Endodermal cell (in vitro differentiated cells): ENCODE measurements at regions not wholly inside any gene's neighbourhood (a gene's known extent, or its start where the extent isn't known, plus 50 kb on each side); places are given as distances from the start of the nearest gene placed in this dataset.

Source experiments
- DNase-seq: peaks from one replicate; pipeline ENCODE4 v3.0.0-alpha.2; 2017
- H3K27ac ChIP-seq: 2 replicates; pipeline ENCODE4 v1.5.1; 2013; ENCODE audit warnings: mild to moderate bottlenecking, low read depth, low read length, moderate library complexity
- H3K27me3 ChIP-seq: 2 replicates; pipeline ENCODE4 v1.6.1; 2013; ENCODE audit warnings: mild to moderate bottlenecking, low read length, moderate library complexity; ENCODE audit not compliant: insufficient read depth, control insufficient read depth, poor library complexity, severe bottlenecking
- H3K36me3 ChIP-seq: 2 replicates; pipeline ENCODE4 v1.7.0; 2013; ENCODE audit warnings: mild to moderate bottlenecking, low read length, moderate library complexity; ENCODE audit not compliant: control insufficient read depth, insufficient read depth
- H3K4me1 ChIP-seq: one replicate; pipeline ENCODE4 v1.7.0; 2013; ENCODE audit warnings: low read length; ENCODE audit not compliant: control insufficient read depth, insufficient read depth
- H3K4me3 ChIP-seq: 2 replicates; pipeline ENCODE4 v1.5.1; 2013; ENCODE audit warnings: mild to moderate bottlenecking, low read length, moderate library complexity
- H3K9ac ChIP-seq: 2 replicates; pipeline ENCODE4 v1.6.1; 2013; ENCODE audit warnings: mild to moderate bottlenecking, low read length, moderate library complexity; ENCODE audit not compliant: poor library complexity, severe bottlenecking; ENCODE audit errors: extremely low read depth
- H3K9me3 ChIP-seq: 2 replicates; pipeline ENCODE4 v1.6.1; 2013; ENCODE audit warnings: mild to moderate bottlenecking, low read length, moderate library complexity; ENCODE audit not compliant: control insufficient read depth
- H3K27ac Mint-ChIP-seq: 2 replicates; pipeline ENCODE4 v1.8.0; 2020; ENCODE audit warnings: mixed read lengths
- H3K27me3 Mint-ChIP-seq: 2 replicates; pipeline ENCODE4 v1.8.0; 2021; ENCODE audit warnings: mild to moderate bottlenecking, mixed read lengths; ENCODE audit not compliant: insufficient read depth
- H3K36me3 Mint-ChIP-seq: 2 replicates; pipeline ENCODE4 v1.8.0; 2020; ENCODE audit warnings: low read depth, mixed read lengths
- H3K4me1 Mint-ChIP-seq: 2 replicates; pipeline ENCODE4 v1.8.0; 2020; ENCODE audit warnings: mixed read lengths
- H3K4me3 Mint-ChIP-seq: 2 replicates; pipeline ENCODE4 v1.8.0; 2020; ENCODE audit warnings: mild to moderate bottlenecking, moderate library complexity, mixed read lengths
- H3K9me3 Mint-ChIP-seq: 2 replicates; pipeline ENCODE4 v1.8.0; 2020; ENCODE audit warnings: mild to moderate bottlenecking, mixed read lengths
- WGBS, 2 experiments: methylation state at CpG; one replicate each; pipeline versions ENCODE4 v1.1.5 to v1.1.7; 2013; ENCODE audit warnings: missing lambda C conversion rate in 2 of 2, mixed read lengths in 1 of 2; ENCODE audit not compliant: insufficient coverage in 1 of 2, insufficient read length in 1 of 2; 5-methylcytosine and 5-hydroxymethylcytosine counted together
- TF ChIP-seq, protein P1 (sequence below): fragments of 200-600 bp; sonication (generic); conservative IDR thresholded peaks from 2 replicates; pipeline ENCODE4 v1.5.0; 2021; ENCODE audit warnings: antibody characterized with exemption, mild to moderate bottlenecking

DNA sequence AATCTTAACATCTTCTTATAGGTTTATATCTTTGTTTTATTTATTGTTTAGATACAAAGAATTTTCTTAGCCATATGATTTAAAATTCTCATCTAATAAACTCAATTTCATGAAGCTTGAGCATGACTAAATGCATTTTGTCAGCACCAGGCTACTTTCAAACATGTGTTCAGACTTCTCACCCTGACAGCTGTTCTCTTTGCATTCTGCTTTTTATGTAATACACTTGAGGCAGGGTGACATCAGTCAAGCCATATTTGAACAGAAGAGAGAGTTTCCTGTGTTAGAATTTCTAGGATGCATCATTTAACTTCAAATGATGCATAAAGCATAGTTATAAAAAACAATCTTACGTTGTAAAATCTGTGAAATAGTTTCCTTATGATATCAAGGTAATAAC, 1295.1 kb upstream of the PCDH20 start:
- Mint-ChIP-seq H3K27me3 (no peaks in the 10 kb centered on the region), H3K9me3 (peaks cover 7% of the 10 kb centered on the region), H3K4me1 (no peaks in the 10 kb centered on the region), H3K27ac (no peak overlapping the region), H3K36me3 (no peaks in the 10 kb centered on the region), H3K4me3 (no peak overlapping the region)
- H3K27me3 ChIP-seq: no peaks in the 10 kb centered on the region
- TF ChIP-seq, protein P1, sequence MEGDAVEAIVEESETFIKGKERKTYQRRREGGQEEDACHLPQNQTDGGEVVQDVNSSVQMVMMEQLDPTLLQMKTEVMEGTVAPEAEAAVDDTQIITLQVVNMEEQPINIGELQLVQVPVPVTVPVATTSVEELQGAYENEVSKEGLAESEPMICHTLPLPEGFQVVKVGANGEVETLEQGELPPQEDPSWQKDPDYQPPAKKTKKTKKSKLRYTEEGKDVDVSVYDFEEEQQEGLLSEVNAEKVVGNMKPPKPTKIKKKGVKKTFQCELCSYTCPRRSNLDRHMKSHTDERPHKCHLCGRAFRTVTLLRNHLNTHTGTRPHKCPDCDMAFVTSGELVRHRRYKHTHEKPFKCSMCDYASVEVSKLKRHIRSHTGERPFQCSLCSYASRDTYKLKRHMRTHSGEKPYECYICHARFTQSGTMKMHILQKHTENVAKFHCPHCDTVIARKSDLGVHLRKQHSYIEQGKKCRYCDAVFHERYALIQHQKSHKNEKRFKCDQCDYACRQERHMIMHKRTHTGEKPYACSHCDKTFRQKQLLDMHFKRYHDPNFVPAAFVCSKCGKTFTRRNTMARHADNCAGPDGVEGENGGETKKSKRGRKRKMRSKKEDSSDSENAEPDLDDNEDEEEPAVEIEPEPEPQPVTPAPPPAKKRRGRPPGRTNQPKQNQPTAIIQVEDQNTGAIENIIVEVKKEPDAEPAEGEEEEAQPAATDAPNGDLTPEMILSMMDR: no peak
- H3K9me3 ChIP-seq: peaks cover 7% of the 10 kb centered on the region
- H3K4me3 ChIP-seq: no peak overlapping the region
- WGBS, 2 experiments: no CpG with 5 or more reads among the region's 1 CpG
- DNase-seq: no peak
- no peaks in the 10 kb centered on the region for H3K36me3 ChIP-seq
- no peaks in the 10 kb centered on the region for H3K4me1 ChIP-seq
- H3K9ac ChIP-seq: no peak overlapping the region
- no peak overlapping the region for H3K27ac ChIP-seq

DNA sequence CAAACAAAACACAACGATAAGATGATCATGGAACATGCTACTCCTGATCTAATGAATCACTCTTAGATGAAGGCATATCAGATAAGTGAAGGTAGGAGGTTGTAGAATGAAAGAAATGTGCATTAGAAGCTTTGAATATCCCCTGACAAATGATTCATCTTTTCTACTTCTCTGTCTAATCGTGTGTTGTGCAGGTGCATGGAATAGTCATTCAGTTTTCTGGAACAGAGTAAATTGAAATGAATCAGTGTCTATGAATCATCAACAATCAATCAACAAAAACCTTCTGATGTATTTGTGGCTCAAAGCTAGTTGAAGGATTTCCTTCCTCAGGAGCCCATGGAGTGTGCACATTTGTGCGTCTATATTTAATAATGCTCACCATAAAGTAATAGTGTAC, 1290.4 kb upstream of the PCDH20 start:
- Histone ChIP-seq H3K4me1 (no peaks in the 10 kb centered on the region), H3K4me3 (no peak overlapping the region), H3K27ac (no peak overlapping the region), H3K27me3 (no peaks in the 10 kb centered on the region), H3K9ac (no peak overlapping the region), H3K36me3 (no peaks in the 10 kb centered on the region), H3K9me3 (no peaks in the 10 kb centered on the region)
- WGBS, 2 experiments: 83% methylated on average over 3 of the region's 3 CpGs; no CpG with 5 or more reads in 1 of the 2 experiments
- Mint-ChIP-seq H3K27ac (no peak overlapping the region), H3K9me3 (no peaks in the 10 kb centered on the region), H3K27me3 (no peaks in the 10 kb centered on the region), H3K4me1 (peaks cover 3% of the 10 kb centered on the region), H3K36me3 (no peaks in the 10 kb centered on the region), H3K4me3 (no peak overlapping the region)
- TF ChIP-seq, protein P1: no peak
- no peak for DNase-seq

DNA sequence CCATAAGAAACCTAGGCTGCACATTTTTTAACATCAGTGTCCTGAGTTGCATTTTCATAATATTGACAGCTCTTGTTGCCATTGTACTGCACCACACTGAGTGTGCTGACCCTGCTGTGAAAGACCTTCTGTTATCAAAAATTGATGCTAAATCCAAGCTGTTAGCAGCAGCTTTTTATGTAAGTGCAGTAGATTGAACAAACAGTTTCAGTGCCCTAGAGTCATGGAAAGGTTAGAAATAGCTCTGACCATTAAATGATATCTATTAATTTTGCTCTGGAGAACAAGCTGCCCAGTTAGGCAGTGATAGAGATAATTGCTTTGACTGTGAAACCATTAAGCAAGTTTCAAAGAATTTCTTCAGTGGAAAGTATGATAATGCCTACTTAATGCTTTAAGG, 1289.2 kb upstream of the PCDH20 start:
- Mint-ChIP-seq H3K27me3 (no peaks in the 10 kb centered on the region), H3K9me3 (no peaks in the 10 kb centered on the region), H3K36me3 (no peaks in the 10 kb centered on the region), H3K4me1 (peaks cover 12% of the 10 kb centered on the region), H3K4me3 (no peak overlapping the region), H3K27ac (no peak overlapping the region)
- H3K9ac ChIP-seq: no peak overlapping the region
- no peaks in the 10 kb centered on the region for H3K9me3 ChIP-seq
- TF ChIP-seq, protein P1: no peak
- DNase-seq: no peak
- H3K4me3 ChIP-seq: no peak overlapping the region
- no peaks in the 10 kb centered on the region for H3K4me1 ChIP-seq
- no peaks in the 10 kb centered on the region for H3K36me3 ChIP-seq
- H3K27me3 ChIP-seq: no peaks in the 10 kb centered on the region
- no peak overlapping the region for H3K27ac ChIP-seq
